ENCODE measurements at regions not wholly inside any gene's neighbourhood (a gene's known extent, or its start where the extent isn't known, plus 50 kb on each side); places are given as distances from the start of the nearest gene placed in this dataset.
"Not testable (repeated sequence)": the region's sequence is repeated elsewhere in the genome, so short reads cannot be mapped to it uniquely, and the experiment has no call there.

DNA sequence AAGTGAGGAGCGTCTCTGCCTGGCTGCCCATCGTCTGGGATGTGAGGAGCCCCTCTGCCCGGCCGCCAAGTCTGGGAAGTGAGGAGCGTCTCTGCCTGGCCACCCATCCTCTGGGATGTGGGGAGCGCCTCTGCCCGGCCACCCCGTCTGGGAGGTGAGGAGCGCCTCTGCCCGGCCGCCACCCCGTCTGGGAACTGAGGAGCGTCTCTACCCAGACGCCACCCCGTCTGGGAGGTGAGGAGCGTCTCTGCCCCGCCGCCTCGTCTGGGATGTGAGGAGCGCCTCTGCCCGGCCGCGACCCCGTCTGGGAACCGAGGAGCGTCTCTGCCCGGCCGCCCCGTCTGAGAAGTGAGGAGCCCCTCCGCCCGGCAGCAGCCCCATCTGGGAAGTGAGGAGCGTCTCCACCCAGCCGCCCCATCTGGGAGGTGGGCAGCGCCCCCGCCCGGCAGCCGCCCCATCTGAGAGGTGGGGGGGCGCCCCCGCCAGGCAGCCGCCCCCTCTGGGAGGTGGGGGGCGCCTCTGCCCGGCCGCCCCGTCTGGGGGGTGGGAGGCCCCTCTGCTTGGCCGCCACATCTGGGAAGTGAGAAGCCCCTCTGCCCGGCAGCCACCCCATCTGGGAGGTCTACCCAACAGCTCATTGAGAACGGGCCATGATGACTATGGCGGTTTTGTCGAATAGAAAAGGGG lies 228.4 kb downstream of the CAAP1 start:
- not testable (repeated sequence) for DNase-seq

DNA sequence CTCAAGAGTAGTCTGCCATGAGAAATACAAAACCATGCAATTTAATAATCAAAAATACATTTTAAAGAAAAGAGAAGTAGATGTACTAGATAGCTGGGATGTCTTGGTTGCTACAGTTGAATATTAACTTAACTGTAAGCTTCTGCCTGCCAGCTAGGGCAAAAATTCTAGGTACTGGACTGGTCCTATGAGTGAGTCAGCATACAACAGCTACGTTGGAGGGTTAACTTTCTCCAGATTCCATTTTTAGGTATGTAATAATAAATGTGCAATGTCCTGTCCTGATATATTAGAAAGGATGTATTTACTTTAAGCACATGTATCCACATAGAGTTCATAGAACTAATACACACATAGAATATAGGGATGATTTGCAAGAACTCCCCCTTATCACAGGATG lies 230.1 kb downstream of the CAAP1 start:
- DNase-seq: no peak

DNA sequence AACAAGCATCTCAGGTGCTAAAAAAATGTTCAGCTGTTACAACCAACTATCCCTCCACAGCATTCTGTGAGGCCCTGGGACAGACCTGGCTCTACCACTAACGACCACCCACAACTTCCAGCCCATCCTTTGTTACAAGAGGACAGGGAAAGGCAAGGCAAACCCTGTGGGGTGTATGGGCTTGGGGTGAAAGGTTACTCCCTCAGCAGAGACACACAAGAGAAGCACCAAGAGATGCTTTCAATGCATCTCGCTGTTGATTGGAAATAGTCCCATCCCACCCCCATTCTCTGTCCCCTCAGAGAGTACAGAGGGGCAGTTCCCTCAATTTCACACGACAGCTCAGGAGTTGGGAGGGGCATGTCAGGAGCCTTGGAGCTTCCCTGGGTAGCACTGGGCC lies 234.1 kb downstream of the CAAP1 start:
- no peak for DNase-seq

DNA sequence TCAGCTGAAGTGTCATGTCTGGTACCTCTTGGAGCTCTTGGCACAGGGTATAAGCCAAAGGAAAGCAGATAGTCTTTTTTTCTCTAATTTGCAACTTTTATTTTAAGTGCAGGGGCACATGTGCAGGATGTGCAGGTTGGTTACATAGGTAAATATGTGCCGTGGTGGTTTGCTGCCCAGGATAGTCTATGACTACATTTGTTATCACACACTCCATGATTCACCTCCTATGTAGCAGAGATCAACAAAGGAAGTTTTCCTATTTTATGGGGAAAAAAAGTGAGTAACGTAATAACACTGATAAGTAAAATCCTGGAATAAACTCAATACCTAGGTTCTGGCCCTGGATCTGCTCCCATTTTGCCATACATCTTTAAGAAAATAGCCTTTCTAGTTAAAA lies 234.6 kb downstream of the CAAP1 start:
- no peak for DNase-seq

DNA sequence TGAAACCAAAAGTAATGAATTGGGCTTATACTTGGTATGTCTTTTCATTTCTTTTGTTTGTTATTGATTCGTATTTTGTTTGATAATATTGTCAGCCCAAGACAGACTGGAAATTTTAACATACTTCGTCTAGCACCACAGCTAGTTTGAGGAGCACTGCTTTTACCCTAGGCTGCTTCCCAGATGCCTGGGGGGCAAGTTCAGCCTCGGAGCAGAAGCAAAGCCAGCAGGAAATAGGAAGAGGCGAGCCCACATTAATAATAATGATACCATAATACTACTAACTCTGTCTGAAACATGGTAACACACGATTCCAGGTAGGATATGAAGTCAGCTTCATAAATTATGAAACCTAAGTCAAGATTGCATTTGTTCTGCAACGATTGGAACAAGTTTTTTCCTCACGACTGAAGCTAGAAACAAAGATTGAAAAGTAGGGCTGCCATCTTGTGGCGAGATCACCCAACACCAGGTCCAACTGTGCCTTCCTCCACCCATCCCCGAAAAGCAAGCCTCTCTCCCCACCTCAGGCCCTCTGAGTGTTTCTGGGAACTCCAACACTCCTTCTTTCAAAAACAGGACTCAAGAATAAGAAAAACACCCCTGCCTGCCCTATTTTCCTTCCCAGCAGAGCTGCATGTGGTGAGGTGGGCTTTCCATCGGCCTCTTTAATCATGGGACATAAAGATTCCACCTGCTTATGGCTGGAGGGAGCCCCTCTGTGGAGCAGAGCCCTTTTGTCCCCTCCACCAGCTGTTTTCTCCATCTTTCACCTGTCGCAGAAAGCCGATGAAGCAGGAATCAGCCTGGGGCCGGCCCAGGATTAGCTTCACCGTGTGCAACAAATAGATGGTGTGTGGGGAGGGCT lies 236.4 kb downstream of the CAAP1 start:
- DNase-seq: no peak

DNA sequence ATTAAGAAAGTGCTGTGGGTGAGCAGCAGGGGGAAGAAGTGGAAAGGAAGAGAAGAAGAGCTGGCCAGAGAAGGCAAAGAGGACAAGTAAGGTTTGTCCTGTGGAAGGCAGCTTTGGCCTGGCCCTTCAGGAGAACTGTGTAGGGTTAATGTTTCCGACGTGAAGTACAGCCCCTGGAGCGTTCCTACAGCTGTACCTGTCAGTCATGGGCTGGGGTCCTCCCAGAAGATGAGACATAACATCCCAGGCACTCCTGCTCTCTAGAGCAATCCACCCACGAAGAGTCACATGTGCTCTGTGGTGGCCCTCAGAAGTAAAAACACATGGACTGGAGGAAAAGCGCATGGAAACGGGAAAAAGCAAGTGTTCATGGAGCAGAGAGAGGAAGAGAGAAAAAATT lies 237.4 kb downstream of the CAAP1 start:
- DNase-seq: no peak

DNA sequence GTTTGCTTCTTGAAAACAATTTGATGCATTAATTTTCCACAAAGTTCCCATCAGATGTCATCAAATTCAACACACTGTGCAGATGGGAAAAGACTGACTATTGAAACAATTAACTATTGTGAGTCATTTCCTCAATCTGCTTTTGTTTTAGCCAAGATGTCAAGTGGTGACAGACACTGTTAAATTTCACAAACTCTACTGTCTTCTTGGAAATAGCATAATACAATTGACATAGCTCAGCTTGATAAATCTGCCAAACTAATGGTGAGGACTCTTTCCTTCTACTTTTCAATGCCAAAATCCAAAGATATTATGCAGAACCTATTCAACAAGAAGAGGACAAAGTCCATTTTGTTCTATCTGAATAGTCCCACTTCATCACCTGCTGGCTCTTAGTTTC lies 242.3 kb downstream of the CAAP1 start:
- DNase-seq: no peak

DNA sequence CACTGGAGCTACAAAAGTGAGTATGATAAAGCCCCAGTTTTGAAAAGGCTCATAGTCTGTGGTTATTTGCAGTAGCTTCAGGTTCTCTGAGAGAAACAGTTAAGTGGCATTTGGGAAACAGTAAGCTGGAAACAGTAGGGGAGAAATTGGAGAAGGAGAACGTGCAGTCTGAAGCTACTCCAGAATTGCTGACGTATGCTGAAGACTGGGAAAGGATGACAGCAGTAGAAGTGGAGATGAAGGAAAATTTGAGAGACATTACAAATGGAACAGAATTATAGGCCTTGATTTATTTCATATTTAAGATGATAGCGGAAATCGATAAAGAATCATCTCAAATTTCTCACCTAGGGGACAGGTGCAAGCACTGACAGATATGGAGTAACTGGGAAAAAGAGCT lies 248.8 kb downstream of the CAAP1 start:
- no peak for DNase-seq

DNA sequence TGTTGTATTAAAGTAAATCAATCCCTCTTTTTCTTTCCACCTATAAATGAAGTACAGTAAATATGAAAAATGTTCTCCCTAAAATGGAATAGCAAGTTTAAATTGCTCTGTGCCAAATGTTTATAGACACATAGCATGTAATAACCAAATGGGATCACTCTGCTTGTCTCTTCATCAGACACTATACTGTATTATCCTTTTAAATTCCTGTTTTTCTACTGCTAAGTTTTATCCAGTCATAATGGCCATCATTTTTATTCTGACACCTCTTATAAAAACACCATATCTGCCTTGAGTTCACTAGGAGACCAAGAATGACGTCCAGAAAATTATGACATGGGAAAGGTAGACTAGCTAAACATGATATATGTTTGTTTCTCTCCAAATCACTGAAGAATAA lies 252.8 kb downstream of the CAAP1 start:
- DNase-seq: no peak

DNA sequence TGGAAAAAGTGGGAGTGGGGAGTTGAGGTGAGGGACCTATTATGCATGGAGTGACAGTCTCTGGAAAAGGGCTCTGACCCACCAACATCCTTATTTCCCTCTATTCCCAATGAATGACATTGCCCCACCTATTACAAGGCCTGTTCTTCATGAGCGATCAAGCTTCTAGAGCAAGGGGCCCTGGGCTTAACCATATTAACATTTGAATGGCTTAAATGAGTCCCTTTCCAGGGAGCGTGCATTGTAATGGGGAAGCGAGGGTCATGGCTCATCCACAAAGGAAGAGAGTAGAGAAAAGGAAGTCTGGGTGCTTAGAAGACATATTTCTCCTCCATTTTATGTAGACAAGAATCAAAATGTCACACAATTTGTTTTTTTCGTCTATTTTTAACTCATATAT lies 255.5 kb downstream of the CAAP1 start:
- DNase-seq: no peak

DNA sequence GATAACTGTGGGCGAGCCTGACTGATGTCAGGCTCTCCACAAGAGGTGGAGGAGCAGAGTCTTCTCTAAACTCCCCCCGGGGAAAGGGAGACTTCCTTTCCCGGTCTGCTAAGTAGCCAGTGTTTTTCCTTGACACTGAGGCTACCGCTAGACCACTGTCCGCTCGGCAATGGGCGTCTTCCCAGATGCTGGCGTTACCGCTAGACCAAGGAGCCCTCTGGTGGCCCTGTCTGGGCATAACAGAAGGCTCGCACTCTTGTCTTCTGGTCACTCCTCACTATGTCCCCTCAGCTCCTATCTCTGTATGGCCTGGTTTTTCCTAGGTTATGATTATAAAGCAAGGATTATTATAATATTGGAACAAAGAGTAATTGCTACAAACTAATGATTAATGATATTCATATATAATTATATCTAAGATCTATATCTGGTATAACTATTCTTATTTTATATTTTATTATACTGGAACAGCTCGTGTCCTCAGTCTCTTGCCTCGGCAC lies 278.7 kb downstream of the CAAP1 start:
- not testable (repeated sequence) for DNase-seq

DNA sequence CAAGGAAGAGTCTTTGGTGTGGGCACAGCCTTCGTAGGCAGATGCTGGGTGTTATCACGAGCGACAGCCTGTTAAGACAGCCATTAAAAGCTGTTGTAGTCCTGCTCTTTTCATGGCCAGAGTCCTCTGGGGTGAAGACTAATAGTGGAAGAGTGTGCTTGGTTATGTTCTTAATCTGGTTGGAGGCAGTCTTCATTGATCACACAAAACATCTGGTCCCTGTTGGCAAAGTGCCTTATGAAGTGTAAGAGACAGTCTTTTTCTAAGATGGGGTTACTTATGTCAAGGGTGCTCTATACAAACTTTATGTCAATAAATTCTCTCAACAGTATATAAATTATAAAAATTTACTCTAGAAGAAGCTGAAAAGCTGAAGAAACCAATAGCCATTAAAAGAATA lies 280.4 kb downstream of the CAAP1 start:
- DNase-seq: no peak

DNA sequence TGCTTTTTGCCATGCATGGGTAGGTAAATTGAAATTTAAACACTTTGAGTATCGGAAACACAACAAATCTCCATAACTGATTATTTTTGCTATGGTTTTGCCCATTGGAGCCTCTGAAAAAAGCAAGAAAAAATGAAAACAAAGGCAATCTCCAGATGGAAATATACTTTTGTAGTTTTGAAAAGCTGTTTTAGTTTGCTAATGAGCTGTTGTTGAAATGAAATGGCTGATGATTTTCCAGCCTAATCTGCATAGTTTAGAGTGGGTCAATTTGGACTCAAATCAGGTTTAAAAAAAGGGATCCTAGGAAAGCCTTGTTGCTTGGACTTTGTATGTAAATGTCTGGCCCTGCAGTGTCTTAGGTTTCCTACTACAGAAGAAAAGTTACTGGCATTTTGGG lies 285.8 kb downstream of the CAAP1 start:
- no peak for DNase-seq

DNA sequence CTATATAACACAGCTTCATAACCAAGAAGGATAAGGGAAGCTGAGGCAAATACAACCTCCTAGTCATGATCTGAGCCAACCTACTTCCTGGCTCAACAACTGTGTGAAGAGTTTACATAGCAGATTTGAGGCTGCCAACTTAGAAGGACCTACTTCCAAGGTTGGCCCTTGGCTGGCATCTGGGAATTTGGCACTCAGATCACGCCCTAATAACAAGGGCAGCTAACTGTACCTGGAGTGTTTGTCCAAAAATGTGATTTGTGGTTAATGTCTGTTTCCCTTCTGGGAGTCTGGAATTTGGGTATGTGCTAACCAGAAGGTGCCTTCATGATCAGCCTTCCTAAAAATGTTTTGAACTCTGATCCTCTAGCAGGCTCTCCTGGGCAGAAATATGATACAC lies 287.2 kb downstream of the CAAP1 start:
- DNase-seq: no peak

DNA sequence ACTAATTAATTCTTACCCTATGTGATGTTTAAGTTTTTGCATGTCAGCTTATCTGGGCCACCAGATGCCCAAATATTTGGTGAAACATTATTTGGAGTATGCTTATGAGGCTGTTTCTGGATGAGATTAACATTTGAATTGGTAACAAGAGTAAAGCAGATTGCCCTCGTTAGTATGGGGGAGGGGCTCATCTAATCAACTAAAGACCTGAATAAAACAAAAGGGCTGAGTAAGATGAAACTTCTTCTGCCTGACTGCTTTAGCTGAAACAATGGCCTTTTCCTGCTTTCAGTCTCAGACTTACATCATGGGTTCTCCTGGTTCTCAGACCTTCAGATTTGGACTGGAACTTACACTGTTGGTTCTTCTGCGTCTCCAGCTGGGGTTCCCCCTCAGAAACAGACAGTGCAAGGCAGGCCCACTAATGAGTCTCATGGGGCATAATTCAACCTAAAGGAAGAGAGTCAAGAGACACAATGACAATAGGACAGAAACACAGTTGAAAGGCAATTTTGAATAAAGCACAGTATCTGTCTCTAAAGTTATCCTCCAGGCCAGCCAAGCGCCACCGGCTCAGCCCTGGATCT lies 288.4 kb downstream of the CAAP1 start:
- DNase-seq: no peak

DNA sequence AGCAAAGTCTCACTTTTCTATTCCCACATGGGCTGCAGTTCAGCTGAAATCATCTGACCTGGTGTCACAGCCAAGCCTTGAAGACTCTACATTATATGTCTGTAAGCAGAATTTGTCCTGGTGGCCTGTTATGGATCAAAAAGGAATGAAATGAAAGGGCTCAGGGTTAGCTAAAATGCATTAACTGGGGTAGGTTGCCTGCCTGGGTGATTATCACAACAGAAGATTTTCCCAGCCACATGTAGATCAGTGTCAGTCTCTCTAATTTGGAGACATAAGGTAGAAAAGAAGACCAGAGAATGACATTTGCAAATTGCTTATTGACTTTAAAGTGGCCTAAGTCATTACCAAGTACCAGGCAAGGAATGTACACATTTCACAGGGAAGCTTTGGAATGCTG lies 289.0 kb downstream of the CAAP1 start:
- DNase-seq: no peak

DNA sequence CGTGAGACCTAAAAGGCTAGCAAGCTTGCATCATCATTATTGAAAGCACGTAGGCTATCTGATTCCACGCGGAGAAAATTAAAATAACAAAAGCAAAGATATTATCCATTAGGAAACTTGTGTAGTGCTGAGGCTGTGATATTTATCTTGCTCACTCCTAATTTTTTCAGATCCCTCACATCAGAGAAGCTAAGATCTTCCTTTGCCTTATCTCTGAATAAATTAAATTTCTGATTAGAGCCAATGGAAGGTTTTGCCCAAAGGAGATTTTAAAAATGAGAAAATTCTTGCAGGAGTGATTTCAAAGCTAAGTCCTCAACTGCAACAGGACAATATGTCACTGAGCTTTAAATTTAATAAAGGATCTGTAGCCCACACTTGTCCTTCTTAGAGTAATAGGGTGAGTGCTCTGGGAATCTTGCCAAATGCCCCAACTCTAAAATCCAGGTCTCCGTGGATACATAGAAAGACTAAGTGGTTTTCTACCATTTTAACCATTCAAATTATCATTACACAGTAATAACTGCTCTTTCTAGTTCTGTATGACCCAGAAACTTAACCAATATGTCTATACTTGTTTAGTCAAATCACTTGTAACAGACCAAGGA lies 295.0 kb downstream of the CAAP1 start:
- DNase-seq: no peak

DNA sequence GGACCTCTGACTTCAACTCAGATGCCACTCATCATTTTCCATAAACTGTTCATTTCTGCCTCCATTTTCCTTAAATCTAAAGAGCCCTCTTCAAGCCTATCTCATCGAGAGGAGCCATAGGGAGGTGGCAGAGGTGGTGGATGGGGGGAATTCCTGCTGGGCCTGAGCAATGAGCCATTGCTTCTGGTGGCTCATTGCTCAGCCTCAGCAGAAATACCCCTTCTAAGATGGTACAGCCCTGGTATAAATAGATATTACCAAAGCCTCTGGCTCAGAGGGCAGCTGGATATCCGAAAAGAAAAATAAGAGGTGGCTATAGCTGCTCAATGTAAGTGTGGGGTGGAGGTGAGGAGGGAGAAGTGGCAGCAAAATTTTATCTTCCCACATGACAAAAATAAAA lies 313.5 kb downstream of the CAAP1 start:
- DNase-seq: no peak

DNA sequence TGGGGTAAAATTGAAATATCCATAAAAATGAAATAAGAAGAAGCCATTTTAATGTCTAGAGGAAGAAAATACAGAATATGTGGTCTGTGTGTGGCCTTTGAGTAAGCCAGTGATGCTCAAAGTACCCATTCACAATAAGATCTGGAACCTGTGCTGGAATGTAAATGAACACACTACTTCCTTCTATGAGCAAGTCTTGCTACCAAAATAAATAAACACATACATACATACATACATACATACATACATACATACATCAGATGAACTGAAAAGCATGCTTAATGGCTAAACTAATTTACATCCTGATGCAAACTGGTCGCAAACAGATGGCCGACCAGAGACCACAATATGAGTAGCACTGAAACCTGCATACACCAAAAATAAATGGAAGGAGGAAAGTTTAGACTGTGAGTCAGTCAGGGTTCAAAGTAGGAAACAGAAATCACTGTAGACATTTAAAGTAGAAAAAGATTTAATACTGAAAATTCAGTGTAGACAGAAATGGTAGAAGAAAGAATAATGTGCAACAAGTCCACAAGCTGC lies 317.6 kb downstream of the CAAP1 start:
- no peak for DNase-seq

DNA sequence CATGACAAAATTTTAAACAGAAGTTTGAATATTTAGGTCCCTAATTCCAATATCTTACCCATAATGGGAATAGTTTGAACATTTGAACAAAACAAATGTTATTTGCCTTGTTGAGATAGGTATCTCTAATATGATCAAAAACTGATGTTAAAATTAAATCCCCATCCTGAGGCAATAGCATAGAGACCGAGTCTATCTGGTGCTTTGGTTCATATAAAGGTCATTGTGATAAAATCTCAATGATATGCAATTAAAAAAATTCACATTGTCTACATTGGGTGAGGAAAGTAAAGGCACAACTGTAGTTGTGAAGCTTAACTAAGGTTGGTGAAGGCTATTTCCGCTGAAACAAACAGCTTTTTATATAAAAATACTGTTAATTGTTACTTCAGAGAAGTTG lies 318.3 kb downstream of the CAAP1 start:
- DNase-seq: no peak

DNA sequence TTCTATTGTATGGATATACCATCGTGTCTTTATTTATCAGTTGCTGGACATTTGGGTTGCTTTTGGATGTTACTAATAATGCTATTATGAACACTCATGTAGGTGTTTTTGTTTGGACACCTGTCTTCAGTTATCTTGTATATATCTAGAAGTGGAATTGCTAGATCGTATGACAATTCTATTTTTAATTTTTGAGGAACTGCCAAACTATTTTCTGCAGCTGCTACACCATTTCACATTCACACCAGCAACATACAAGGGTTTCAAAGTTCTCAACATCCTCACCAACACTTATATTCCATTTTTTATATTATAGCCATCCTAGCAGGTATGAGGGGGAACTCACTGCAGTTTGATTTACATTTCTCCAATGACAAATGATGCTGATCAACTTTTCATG lies 324.6 kb downstream of the CAAP1 start:
- no peak for DNase-seq

DNA sequence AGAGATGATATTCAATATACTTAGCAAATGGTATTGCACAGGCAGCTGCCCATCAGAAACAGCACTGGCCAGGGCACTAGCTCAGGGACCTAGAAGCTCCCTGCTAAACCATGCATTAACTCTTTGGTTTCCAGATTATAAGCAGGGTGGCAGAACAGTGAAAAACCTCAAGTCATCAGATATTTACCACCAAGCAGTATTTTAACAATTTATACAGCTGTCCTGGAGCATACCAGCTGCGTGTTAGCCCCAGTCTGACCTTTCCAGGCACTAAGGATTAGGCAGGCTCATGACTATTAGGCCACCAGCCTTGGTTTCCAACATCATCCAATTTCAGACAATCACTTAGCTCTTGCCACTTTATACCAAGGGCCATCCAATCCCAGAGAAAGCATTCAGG lies 326.5 kb downstream of the CAAP1 start:
- no peak for DNase-seq

DNA sequence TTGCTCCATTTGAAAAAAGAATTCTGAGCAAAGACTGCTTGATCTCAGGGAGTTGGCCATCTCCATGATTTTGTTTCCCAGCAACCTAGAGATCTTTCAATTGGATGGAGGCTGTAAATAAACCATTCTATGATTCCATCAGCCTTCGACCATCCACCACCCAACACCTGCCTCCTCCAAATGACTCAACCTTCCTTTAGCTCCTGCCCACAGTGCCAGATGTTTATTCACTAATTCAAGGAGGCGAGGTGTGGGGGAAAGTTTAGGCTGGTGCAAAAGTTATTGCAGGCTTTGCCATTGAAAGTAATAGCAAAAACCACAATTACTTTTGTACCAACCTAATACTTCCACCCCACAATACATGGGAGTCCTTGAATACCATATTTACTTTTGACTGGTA lies 327.5 kb downstream of the CAAP1 start:
- no peak for DNase-seq

All from NCI-H2171 (cell line).